NOMO-1 (cell line): ENCODE measurements at regions not wholly inside any gene's neighbourhood (a gene's known extent, or its start where the extent isn't known, plus 50 kb on each side); places are given as distances from the start of the nearest gene placed in this dataset.

ENCODE experiments used
- DNase-seq, 2 experiments: peaks; one replicate each; lab custom pipeline; 2025; ENCODE audit not compliant: unreplicated experiment in 2 of 2; lab: John Stamatoyannopoulos, UW

DNA sequence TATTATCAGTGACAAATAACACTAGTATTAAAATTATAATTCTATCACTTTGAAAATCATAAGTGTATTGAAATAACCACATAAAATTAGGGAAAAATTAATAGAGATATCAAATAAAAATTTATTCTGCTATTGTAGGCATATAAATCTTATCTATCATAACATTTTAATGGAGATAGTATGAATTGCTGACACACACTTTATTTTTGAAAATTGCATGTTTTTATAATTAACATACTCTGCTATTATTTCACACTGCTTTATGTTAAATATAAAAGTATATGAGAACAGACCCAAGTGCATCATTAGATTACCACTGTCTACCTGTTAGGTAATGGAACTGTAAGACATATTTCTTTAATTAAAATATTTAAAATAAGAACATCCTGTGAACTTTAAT is 2150.2 kb downstream of the ARAP2 start:
- DNase-seq = no peak

DNA sequence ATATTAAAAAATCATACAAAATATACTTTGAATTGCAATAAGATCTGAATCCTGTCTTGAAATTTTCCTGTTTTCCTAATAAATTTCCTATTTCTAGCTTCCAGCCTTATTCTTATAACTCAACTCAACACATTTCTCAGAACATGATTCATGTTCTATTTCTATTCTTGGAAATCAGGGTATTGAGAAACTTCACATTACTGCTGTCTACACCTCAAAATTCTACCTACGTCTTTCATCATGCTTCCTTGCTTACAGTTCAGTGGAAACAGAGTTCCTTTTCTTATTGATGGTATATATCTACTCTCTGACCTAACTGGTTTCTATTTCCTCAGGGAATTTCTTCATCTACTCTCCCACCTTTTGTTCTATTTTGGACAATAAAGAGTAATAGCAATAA is 2139.0 kb downstream of the ARAP2 start:
- DNase-seq = no peak

- DNase-seq = no peak
Measured at GRCh38 chr4:34108391-34108790, 2135.9 kb downstream of the ARAP2 start.

- no peak for DNase-seq
Measured at GRCh38 chr4:34112573-34112972, 2131.7 kb downstream of the ARAP2 start.

- no peak for DNase-seq
Measured at GRCh38 chr4:34138385-34138784, 2105.9 kb downstream of the ARAP2 start.

DNA sequence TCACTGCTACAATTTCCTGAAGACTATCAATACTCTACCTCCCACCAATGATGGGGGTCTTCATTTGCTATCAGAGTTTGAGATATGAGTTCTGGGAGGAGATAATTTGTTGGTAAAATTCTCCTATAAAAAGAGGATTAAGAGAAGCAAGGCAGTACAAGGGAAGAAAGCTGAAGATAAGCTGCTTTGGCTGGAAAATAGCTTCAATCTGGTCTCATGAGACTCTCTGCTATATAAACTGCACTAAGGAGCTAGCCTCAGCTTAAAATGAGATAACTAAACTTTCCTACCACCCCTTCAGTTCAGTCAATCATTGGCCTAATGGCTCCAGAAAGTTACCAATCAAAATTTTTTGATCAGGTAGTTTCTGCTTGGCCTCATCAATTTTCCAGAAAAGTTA is 2105.0 kb downstream of the ARAP2 start:
- no peak for DNase-seq

DNA sequence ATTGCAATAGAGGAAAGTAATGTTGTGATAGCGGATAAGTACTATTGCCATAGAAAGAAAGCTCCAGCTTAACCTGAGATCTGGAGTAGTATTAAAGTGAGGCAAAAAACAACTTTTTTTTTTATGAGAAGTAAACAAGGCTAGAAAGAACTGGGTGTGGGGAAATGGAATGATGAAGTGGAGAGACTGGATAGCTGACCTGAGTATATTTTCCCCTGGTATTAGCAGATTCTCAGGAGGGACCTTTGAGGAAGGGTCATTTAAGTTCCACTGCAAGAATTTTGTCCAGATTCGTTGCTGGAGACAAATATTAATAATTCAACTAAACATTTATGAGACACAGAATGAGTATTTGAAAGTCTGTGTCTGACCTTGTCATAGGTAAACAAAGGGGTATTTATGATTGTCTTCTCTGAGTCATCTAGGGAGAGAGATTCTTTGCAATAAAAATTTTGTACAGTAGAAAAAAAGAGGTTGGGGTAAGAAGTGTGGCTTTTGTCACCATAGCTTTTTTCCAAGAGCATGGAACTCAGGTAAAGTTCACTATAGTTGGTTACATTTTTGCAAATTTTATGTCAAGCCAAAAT is 2095.9 kb downstream of the ARAP2 start:
- no peak for DNase-seq

DNA sequence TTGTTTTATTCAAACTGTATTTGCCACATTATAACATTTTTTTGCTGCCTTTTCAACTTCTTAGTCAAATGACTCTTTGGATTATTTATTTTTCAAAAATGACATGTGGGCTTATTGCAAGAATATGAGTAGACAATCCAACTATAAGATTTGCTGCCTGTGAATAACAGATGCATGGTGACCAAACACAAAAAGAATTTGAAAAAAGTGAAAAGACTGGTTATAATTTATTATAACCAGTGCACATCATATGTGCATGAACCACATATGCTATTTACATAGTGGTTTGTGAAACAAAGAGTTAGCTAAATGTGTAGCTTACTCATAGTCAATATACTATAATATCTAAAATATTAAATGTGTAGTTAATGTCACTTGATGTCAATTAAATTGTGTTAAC is 2086.8 kb downstream of the ARAP2 start:
- no peak for DNase-seq

DNA sequence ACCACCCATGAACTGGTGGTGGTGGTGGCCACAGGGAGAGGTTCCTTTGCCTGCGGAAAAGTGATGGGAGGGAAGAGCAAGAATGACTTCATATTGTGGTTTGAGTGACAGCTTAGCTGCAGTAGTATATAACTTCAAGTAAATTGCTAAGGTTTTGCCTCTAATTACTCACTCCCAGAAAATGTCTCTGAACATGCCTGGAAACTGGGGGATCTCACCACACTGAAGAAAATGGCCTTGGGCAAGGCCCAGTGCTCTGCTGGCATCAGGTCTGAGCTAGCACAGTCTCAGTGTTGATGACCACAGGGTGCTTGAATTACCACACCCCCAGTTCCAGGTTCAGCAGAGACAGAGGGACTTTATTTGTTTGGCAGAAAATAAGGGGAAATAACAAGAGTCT is 2085.4 kb downstream of the ARAP2 start:
- no peak for DNase-seq

DNA sequence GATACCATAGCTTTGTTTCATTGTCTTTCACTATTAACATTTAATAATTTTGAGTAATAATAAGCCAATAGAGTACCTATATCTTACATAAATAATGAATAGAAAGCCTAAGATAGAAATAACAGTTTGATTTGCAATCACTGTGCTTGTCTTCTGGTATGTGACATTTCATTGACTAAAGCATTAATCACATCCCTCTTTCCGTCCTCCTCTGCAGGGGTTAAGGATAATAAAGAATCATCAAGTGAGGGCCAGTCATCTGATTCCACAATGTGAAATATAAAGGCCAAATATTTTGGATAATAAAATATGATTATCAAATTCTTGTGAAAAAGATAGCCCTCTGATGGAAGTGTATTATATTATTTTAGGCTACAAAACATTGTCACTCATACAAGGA is 2073.4 kb downstream of the ARAP2 start:
- no peak for DNase-seq

DNA sequence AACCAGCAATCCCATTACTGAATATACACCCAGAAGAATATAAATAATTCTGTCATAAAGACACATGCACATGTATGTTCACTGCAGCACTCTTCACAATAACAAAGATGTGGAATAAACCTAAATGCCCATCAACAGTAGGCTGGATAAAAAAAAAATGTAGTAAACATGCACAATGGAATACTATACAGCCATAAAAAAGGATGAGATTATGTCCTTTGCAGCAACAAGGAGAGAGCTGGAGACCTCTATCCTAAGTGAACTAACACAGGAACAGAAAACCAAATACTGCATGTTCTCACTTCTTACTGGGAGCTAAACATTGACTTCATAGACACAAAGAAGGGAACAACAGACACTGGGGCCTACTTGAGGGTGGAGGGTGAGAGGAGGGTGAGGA is 2067.7 kb downstream of the ARAP2 start:
- no peak for DNase-seq

DNA sequence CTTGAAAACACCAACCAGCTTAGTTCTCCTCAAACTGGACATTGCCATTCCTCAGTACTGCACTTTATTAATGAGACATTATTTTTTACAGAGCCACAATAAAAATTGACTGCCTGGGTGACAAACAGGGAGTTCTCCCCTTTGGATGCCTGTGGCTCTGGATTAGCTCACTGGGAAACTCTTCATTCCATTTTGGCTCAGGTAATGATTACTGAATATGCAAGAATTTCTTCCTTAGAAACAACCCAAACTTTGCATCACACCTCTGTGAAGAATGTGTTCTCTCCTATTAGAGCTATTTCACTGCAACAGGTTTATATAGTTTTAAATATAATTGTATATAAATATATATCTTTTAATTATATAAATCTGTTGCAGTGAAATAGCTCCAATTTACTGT is 2065.8 kb downstream of the ARAP2 start:
- no peak for DNase-seq

DNA sequence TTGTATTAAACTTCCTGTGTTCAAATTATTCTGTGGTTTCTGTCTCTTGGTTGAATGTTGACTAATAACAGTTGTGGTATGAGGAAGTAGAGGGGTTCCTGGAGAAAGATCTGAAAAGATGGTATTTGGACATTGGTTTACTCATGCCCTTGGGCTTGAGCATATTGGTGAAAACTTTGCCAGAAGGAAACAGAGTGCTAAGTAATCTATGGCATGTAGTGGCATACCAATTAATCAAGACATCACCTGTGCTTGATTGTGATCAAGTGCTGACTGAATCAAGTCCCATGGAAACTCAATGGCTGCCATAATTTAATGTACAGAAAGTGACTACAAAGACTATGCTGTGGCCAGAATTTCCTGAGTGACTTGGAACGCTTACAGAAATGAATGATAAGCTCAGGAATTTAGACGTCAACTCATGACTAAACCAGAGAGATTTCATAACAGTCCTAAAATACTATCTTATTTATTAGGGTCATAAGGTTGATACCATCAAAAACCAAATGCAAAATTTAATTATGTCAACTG is 2062.9 kb downstream of the ARAP2 start:
- no peak for DNase-seq

GRCh38 chr4:34181891-34182290 is 2062.4 kb downstream of the ARAP2 start:
- no peak for DNase-seq

GRCh38 chr4:34182306-34182705 is 2062.0 kb downstream of the ARAP2 start:
- DNase-seq = no peak

GRCh38 chr4:34183926-34184325 is 2060.4 kb downstream of the ARAP2 start:
- no peak for DNase-seq

GRCh38 chr4:34187056-34187455 is 2057.3 kb downstream of the ARAP2 start:
- DNase-seq = no peak

DNA sequence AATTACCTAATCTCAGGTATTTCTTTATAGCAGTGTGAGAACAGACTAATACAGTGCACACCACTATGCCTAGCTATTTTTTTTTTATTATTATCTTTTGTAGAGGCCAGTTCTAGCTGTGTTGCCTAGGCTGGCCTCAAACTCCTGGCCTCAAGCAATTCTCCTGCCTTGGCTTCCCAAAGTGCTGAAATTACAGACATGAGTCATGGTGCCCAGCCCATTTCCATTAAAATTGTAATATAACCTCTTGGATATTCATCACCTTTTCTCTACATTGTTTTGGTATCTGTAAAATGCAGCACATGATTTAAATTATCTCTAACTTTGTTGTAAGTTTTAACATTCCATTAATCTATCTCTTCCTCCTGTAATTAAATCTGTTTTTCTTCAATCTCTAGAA is 2052.9 kb downstream of the ARAP2 start:
- no peak for DNase-seq

DNA sequence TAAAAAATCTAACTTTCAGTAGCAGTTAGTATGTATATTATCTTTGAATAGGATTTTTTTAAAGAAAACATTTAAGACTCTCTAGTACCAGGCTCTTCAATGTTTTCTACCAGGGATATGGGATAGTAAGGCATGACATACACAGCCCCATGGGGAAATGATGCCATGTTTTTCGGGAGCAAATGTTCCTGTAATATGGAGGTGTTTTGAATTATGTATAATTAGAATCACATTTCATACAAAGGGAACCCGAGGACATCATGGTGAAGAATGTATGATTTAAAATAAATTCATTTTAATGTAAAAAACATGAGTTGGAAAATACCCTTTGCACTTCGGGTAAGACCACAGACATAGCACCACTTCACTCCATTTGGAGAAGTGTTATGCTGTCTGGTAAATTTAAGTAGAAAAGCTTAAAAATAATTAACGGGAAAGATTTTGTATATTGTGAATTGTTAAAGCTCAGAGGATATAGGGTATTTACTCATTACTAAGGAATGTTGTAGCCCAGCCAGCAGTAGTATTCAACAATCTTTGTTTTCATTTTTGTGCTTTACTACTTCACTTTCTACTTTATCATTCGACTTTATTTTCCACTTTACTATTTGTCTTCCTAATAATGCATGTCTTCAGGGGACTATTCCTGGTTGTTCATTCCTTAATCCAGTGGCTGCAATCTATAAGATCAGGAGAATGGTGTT is 2050.7 kb downstream of the ARAP2 start:
- no peak for DNase-seq

- DNase-seq = no peak
Measured at GRCh38 chr4:34194585-34194984, 2049.7 kb downstream of the ARAP2 start.

GRCh38 chr4:34196375-34196774 is 2047.9 kb downstream of the ARAP2 start:
- no peak for DNase-seq

GRCh38 chr4:34198966-34199365 is 2045.3 kb downstream of the ARAP2 start:
- no peak for DNase-seq

DNA sequence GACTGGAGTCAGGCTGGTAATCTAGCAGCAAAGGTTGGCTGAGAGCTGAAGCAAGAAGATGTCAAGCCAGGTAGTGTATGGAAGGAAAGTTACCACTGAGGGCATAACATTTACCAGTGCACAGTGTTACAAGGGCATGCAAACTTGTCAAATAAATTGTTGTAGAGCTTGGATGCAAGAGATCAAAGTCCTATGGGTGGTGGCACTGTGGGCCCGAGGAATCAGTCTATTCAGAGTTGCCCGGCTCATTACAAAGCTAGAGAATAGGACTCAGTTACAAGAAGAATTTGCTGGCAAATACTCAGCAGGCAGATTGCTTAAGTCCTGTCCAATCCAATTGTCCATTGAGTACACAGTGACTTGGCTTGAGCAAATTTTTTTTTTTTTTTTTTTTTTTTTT is 2043.8 kb downstream of the ARAP2 start:
- no peak for DNase-seq
